Right cardiac atrium (tissue), 5 donors: ENCODE measurements at regions not wholly inside any gene's neighbourhood (a gene's known extent, or its start where the extent isn't known, plus 50 kb on each side); places are given as distances from the start of the nearest gene placed in this dataset.
A peak's percentile ranks its signal among the peaks of the same experiment; 100 is the strongest.
"Not testable (repeated sequence)": the region's sequence is repeated elsewhere in the genome, so short reads cannot be mapped to it uniquely, and the experiment has no call there.

Experiments
- ATAC-seq, 2 donors: fragments of 200-7000 bp; cut with Tn5 transposase; one replicate each; pipeline versions ENCODE4 v1.8.0 to v1.9.1; 2020; ENCODE audit warnings: moderate library complexity in 2 of 2, mild to moderate bottlenecking in 1 of 2
- DNase-seq, 3 donors: peaks; one replicate each; pipeline ENCODE4 v3.0.0-alpha.2; 2020
- H3K27ac ChIP-seq: one replicate; pipeline ENCODE4 v1.5.1; 2013; ENCODE audit warnings: mild to moderate bottlenecking, low read length, control low read depth, moderate library complexity
- H3K27me3 ChIP-seq: one replicate; pipeline ENCODE4 v1.6.1; 2013; ENCODE audit not compliant: control insufficient read depth, insufficient read depth
- H3K4me1 ChIP-seq: one replicate; pipeline ENCODE4 v1.6.1; 2013; ENCODE audit warnings: low read length; ENCODE audit not compliant: control insufficient read depth, insufficient read depth
- H3K4me3 ChIP-seq: one replicate; pipeline ENCODE4 v1.5.1; 2013; ENCODE audit warnings: low read length, control low read depth
- H3K9me3 ChIP-seq: one replicate; pipeline ENCODE4 v1.6.1; 2013; ENCODE audit warnings: low read length; ENCODE audit not compliant: control insufficient read depth
- WGBS: extraction: QIAGEN DNeasy Blood & Tissue Kit; methylation state at CpG from one replicate; pipeline ENCODE4 v1.1.7; 2013; 5-methylcytosine and 5-hydroxymethylcytosine counted together
- intact Hi-C, 4 donors: fragments of 100-400 bp; cut with DNase I; formaldehyde crosslinking; loops; one replicate each; pipeline versions ENCODE4 v1.11.0 to v1.14.0; 2022 to 2023
- donor health status: healthy with polysubstance abuse.
- donor health status: DM: no; HTN: yes; CAD: no.
- donor health status: DM: no; HTN: no; CAD: no.
- donor health status: DM: no; HTN: yes; CAD: no; lungs with severe emphysema.
- donor health status: DM: yes; HTN: yes; CAD: no.

GRCh38 chr5:159671886-159672285 lies 244.4 kb upstream of the ADRA1B start:
- DNase-seq (no peak), ATAC-seq (no peak)
- no peaks in the 10 kb centered on the region for H3K4me1 ChIP-seq
- no peak overlapping the region for H3K4me3 ChIP-seq
- intact Hi-C loops = no loop called here
- no peaks in the 10 kb centered on the region for H3K27me3 ChIP-seq
- no peak overlapping the region for H3K27ac ChIP-seq
- no peaks in the 10 kb centered on the region for H3K9me3 ChIP-seq

- H3K4me1 ChIP-seq = no peaks in the 10 kb centered on the region
- 78% methylated on average over 2 of the region's 2 CpGs for WGBS
- no peak overlapping the region for H3K4me3 ChIP-seq
- H3K9me3 ChIP-seq = no peaks in the 10 kb centered on the region
- H3K27me3 ChIP-seq = no peaks in the 10 kb centered on the region
- H3K27ac ChIP-seq = no peak overlapping the region
- intact Hi-C loops = no loop called here
- DNase-seq (no peak), ATAC-seq (no peak)
These were observed 242.7 kb upstream of the ADRA1B start for GRCh38 chr5:159673538-159673937.

- Histone ChIP-seq H3K27me3 (no peaks in the 10 kb centered on the region), H3K4me3 (no peak overlapping the region), H3K4me1 (no peaks in the 10 kb centered on the region), H3K27ac (no peak overlapping the region), H3K9me3 (peaks cover 7% of the 10 kb centered on the region)
- DNase-seq = peak in 1 of 3 donors; percentile 40
- 63% methylated on average over 1 of the region's 1 CpG for WGBS
- intact Hi-C loops = no loop called here
- ATAC-seq = no peak
These were observed 237.5 kb upstream of the ADRA1B start for GRCh38 chr5:159678657-159679392.

- ATAC-seq = no peak
- WGBS = 93% methylated on average over 3 of the region's 3 CpGs
- DNase-seq = no peak
- Histone ChIP-seq H3K4me3 (no peak overlapping the region), H3K4me1 (no peaks in the 10 kb centered on the region), H3K9me3 (peaks cover 7% of the 10 kb centered on the region), H3K27me3 (no peaks in the 10 kb centered on the region), H3K27ac (no peak overlapping the region)
- intact Hi-C loops = no loop called here
These were observed 236.2 kb upstream of the ADRA1B start for GRCh38 chr5:159680095-159680494.

- Histone ChIP-seq H3K4me1 (no peaks in the 10 kb centered on the region), H3K27ac (no peak overlapping the region), H3K9me3 (peaks cover 7% of the 10 kb centered on the region), H3K27me3 (no peaks in the 10 kb centered on the region), H3K4me3 (no peak overlapping the region)
- DNase-seq = no peak
- intact Hi-C loops = no loop called here
- ATAC-seq = no peak
These were observed 234.6 kb upstream of the ADRA1B start for GRCh38 chr5:159681661-159682060.

GRCh38 chr5:159682623-159683022 lies 233.7 kb upstream of the ADRA1B start:
- Histone ChIP-seq H3K27me3 (no peaks in the 10 kb centered on the region), H3K9me3 (peaks cover 7% of the 10 kb centered on the region), H3K4me3 (no peak overlapping the region), H3K4me1 (no peaks in the 10 kb centered on the region), H3K27ac (no peak overlapping the region)
- no peak for ATAC-seq
- no peak for DNase-seq
- intact Hi-C loops = no loop called here
- WGBS = 62% methylated on average over 2 of the region's 2 CpGs

GRCh38 chr5:159687892-159688291 lies 228.4 kb upstream of the ADRA1B start:
- H3K27me3 ChIP-seq, DNase-seq, ATAC-seq, H3K4me1 ChIP-seq, H3K27ac ChIP-seq, H3K9me3 ChIP-seq, intact Hi-C loops, H3K4me3 ChIP-seq: not testable (repeated sequence)

- Histone ChIP-seq H3K27ac (no peak overlapping the region), H3K4me3 (no peak overlapping the region), H3K4me1 (no peaks in the 10 kb centered on the region), H3K27me3 (no peaks in the 10 kb centered on the region), H3K9me3 (no peaks in the 10 kb centered on the region)
- ATAC-seq = no peak
- DNase-seq = no peak
- intact Hi-C loops = no loop called here
- WGBS = 54% methylated on average over 5 of the region's 5 CpGs
These were observed 220.5 kb upstream of the ADRA1B start for GRCh38 chr5:159695741-159696294.

- intact Hi-C loops = no loop called here
- ATAC-seq (no peak), DNase-seq (no peak)
- H3K4me1 ChIP-seq = no peaks in the 10 kb centered on the region
- H3K9me3 ChIP-seq = no peaks in the 10 kb centered on the region
- H3K4me3 ChIP-seq = no peak overlapping the region
- H3K27ac ChIP-seq = no peak overlapping the region
- H3K27me3 ChIP-seq = no peaks in the 10 kb centered on the region
These were observed 218.8 kb upstream of the ADRA1B start for GRCh38 chr5:159697530-159697929.

- no peak for DNase-seq
- no peaks in the 10 kb centered on the region for H3K4me1 ChIP-seq
- no peak overlapping the region for H3K27ac ChIP-seq
- intact Hi-C loops = no loop called here
- no peak overlapping the region for H3K4me3 ChIP-seq
- H3K27me3 ChIP-seq = no peaks in the 10 kb centered on the region
- no peak for ATAC-seq
- H3K9me3 ChIP-seq = no peaks in the 10 kb centered on the region
These were observed 218.0 kb upstream of the ADRA1B start for GRCh38 chr5:159698322-159698721.

- intact Hi-C loops = no loop called here
- Histone ChIP-seq H3K9me3 (no peaks in the 10 kb centered on the region), H3K27ac (no peak overlapping the region), H3K4me3 (no peak overlapping the region), H3K4me1 (no peaks in the 10 kb centered on the region), H3K27me3 (no peaks in the 10 kb centered on the region)
- DNase-seq (no peak), ATAC-seq (no peak)
These were observed 216.3 kb upstream of the ADRA1B start for GRCh38 chr5:159700016-159700415.

- no peaks in the 10 kb centered on the region for H3K4me1 ChIP-seq
- ATAC-seq (no peak), DNase-seq (no peak)
- no peak overlapping the region for H3K4me3 ChIP-seq
- H3K27me3 ChIP-seq = no peaks in the 10 kb centered on the region
- intact Hi-C loops = no loop called here
- no peaks in the 10 kb centered on the region for H3K9me3 ChIP-seq
- WGBS = 82% methylated on average over 4 of the region's 4 CpGs
- no peak overlapping the region for H3K27ac ChIP-seq
These were observed 214.0 kb upstream of the ADRA1B start for GRCh38 chr5:159702301-159702700.
